ENCODE measurements at regions not wholly inside any gene's neighbourhood (a gene's known extent, or its start where the extent isn't known, plus 50 kb on each side); places are given as distances from the start of the nearest gene placed in this dataset.
A peak's percentile ranks its signal among the peaks of the same experiment; 100 is the strongest.

- peak in 1 of 2 donors; percentile 93 for DNase-seq (ENCODE audit: low read depth in 2 of 2)
- Histone ChIP-seq H3K4me1 (ENCODE audit: control insufficient read depth, extremely low read depth, insufficient read depth, low read length) (no peaks in the 10 kb centered on the region), H3K4me2 (ENCODE audit: extremely low read depth, insufficient read depth, low read length) (no peak overlapping the region), H3K36me3 (ENCODE audit: control insufficient read depth, insufficient read depth, low read length) (no peaks in the 10 kb centered on the region), H3K9me3 (ENCODE audit: control insufficient read depth, insufficient read depth, low read depth, low read length) (no peaks in the 10 kb centered on the region), H4K20me1 (ENCODE audit: control insufficient read depth, extremely low read depth, insufficient read depth, low read length) (no peaks in the 10 kb centered on the region), H2AFZ (ENCODE audit: low read length) (no peak overlapping the region), H3K9ac (ENCODE audit: insufficient read depth, low read length) (no peak overlapping the region), H3K27ac (ENCODE audit: insufficient read depth, low read length) (no peak overlapping the region), H3K4me3 (replicated peaks in 1 of 4; ENCODE audit: control extremely low read depth in 1 of 4, insufficient read depth in 1 of 4, low read depth in 3 of 4, low read length in 4 of 4) (no peak overlapping the region), H3K27me3 (ENCODE audit: control insufficient read depth, insufficient read depth, low read length) (no peaks in the 10 kb centered on the region), H3K79me2 (ENCODE audit: control insufficient read depth, insufficient read depth, low read length) (no peaks in the 10 kb centered on the region)
- TF ChIP-seq, protein P1, sequence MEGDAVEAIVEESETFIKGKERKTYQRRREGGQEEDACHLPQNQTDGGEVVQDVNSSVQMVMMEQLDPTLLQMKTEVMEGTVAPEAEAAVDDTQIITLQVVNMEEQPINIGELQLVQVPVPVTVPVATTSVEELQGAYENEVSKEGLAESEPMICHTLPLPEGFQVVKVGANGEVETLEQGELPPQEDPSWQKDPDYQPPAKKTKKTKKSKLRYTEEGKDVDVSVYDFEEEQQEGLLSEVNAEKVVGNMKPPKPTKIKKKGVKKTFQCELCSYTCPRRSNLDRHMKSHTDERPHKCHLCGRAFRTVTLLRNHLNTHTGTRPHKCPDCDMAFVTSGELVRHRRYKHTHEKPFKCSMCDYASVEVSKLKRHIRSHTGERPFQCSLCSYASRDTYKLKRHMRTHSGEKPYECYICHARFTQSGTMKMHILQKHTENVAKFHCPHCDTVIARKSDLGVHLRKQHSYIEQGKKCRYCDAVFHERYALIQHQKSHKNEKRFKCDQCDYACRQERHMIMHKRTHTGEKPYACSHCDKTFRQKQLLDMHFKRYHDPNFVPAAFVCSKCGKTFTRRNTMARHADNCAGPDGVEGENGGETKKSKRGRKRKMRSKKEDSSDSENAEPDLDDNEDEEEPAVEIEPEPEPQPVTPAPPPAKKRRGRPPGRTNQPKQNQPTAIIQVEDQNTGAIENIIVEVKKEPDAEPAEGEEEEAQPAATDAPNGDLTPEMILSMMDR (conservative IDR thresholded peaks at IDR 0.05 in 1 of 2, IDR thresholded peaks at IDR 0.05 in 1 of 2; ENCODE audit: low read depth in 1 of 2, low read length in 2 of 2), result no peak
- no peak for TF ChIP-seq EZH2 (IDR thresholded peaks at IDR 0.05; ENCODE audit: low read length, missing control alignments)
Observed at GRCh38 chr5:163248871-163249270, 188.5 kb upstream of the CCNG1 start.

GRCh38 chr5:163252950-163253349, 184.4 kb upstream of the CCNG1 start:
- TF ChIP-seq, protein P1 (conservative IDR thresholded peaks at IDR 0.05 in 1 of 2, IDR thresholded peaks at IDR 0.05 in 1 of 2; ENCODE audit: low read depth in 1 of 2, low read length in 2 of 2), result no peak
- TF ChIP-seq EZH2 (IDR thresholded peaks at IDR 0.05; ENCODE audit: low read length, missing control alignments), result no peak
- DNase-seq (ENCODE audit: low read depth in 2 of 2), result no peak

GRCh38 chr5:163259495-163259894, 177.9 kb upstream of the CCNG1 start:
- H4K20me1 ChIP-seq (ENCODE audit: control insufficient read depth, extremely low read depth, insufficient read depth, low read length), result no peaks in the 10 kb centered on the region
- H3K79me2 ChIP-seq (ENCODE audit: control insufficient read depth, insufficient read depth, low read length), result no peaks in the 10 kb centered on the region
- H3K9ac ChIP-seq (ENCODE audit: insufficient read depth, low read length), result no peak overlapping the region
- no peaks in the 10 kb centered on the region for H3K36me3 ChIP-seq (ENCODE audit: control insufficient read depth, insufficient read depth, low read length)
- no peaks in the 10 kb centered on the region for H3K9me3 ChIP-seq (ENCODE audit: control insufficient read depth, insufficient read depth, low read depth, low read length)
- H3K27me3 ChIP-seq (ENCODE audit: control insufficient read depth, insufficient read depth, low read length), result no peaks in the 10 kb centered on the region
- no peak overlapping the region for H3K4me2 ChIP-seq (ENCODE audit: extremely low read depth, insufficient read depth, low read length)
- H3K4me3 ChIP-seq (replicated peaks in 1 of 4; ENCODE audit: control extremely low read depth in 1 of 4, insufficient read depth in 1 of 4, low read depth in 3 of 4, low read length in 4 of 4), result no peak overlapping the region
- H3K27ac ChIP-seq (ENCODE audit: insufficient read depth, low read length), result no peak overlapping the region
- H3K4me1 ChIP-seq (ENCODE audit: control insufficient read depth, extremely low read depth, insufficient read depth, low read length), result no peaks in the 10 kb centered on the region
- no peak overlapping the region for H2AFZ ChIP-seq (ENCODE audit: low read length)
- DNase-seq (ENCODE audit: low read depth in 2 of 2), result no peak
- TF ChIP-seq EZH2 (IDR thresholded peaks at IDR 0.05; ENCODE audit: low read length, missing control alignments), result no peak
- TF ChIP-seq, protein P1 (conservative IDR thresholded peaks at IDR 0.05 in 1 of 2, IDR thresholded peaks at IDR 0.05 in 1 of 2; ENCODE audit: low read depth in 1 of 2, low read length in 2 of 2), result no peak

More at GRCh38 chr5:163252950-163253349, 184.4 kb upstream of the CCNG1 start:
- Histone ChIP-seq H4K20me1 (ENCODE audit: control insufficient read depth, extremely low read depth, insufficient read depth, low read length) (no peaks in the 10 kb centered on the region), H3K9me3 (ENCODE audit: control insufficient read depth, insufficient read depth, low read depth, low read length) (no peaks in the 10 kb centered on the region), H3K27ac (ENCODE audit: insufficient read depth, low read length) (no peak overlapping the region), H3K9ac (ENCODE audit: insufficient read depth, low read length) (no peak overlapping the region), H3K4me2 (ENCODE audit: extremely low read depth, insufficient read depth, low read length) (no peak overlapping the region), H3K4me1 (ENCODE audit: control insufficient read depth, extremely low read depth, insufficient read depth, low read length) (no peaks in the 10 kb centered on the region), H3K4me3 (replicated peaks in 1 of 4; ENCODE audit: control extremely low read depth in 1 of 4, insufficient read depth in 1 of 4, low read depth in 3 of 4, low read length in 4 of 4) (no peak overlapping the region), H3K79me2 (ENCODE audit: control insufficient read depth, insufficient read depth, low read length) (no peaks in the 10 kb centered on the region), H3K36me3 (ENCODE audit: control insufficient read depth, insufficient read depth, low read length) (no peaks in the 10 kb centered on the region), H2AFZ (ENCODE audit: low read length) (no peak overlapping the region), H3K27me3 (ENCODE audit: control insufficient read depth, insufficient read depth, low read length) (no peaks in the 10 kb centered on the region)
